WERI-Rb-1 (cell line): ENCODE measurements at regions not wholly inside any gene's neighbourhood (a gene's known extent, or its start where the extent isn't known, plus 50 kb on each side); places are given as distances from the start of the nearest gene placed in this dataset.

ENCODE experiments used
- DNase-seq: peaks from one replicate; pipeline ENCODE4 v3.0.0-alpha.2; 2020
- H3K27ac ChIP-seq: fragments of 250-450 bp; sonication (Bioruptor Pico); 2 replicates; pipeline ENCODE4 v1.5.1; 2020; ENCODE audit warnings: mild to moderate bottlenecking, moderate library complexity
- H3K27me3 ChIP-seq: fragments of 250-450 bp; sonication (Bioruptor Pico); 2 replicates; pipeline ENCODE4 v1.5.1; 2021; ENCODE audit warnings: mild to moderate bottlenecking, low read depth, moderate library complexity; ENCODE audit not compliant: insufficient read depth, severe bottlenecking
- H3K36me3 ChIP-seq: fragments of 250-450 bp; sonication (Bioruptor Pico); 2 replicates; pipeline ENCODE4 v1.5.1; 2020; ENCODE audit warnings: mild to moderate bottlenecking, moderate library complexity
- H3K4me3 ChIP-seq: 2 replicates; pipeline ENCODE4 v1.5.1; 2011; ENCODE audit warnings: low read depth, mild to moderate bottlenecking, control low read depth, low read length
- H3K9me3 ChIP-seq: fragments of 250-450 bp; sonication (Bioruptor Pico); 2 replicates; pipeline ENCODE4 v1.5.1; 2021; ENCODE audit warnings: mild to moderate bottlenecking, moderate library complexity; ENCODE audit not compliant: severe bottlenecking
- TF ChIP-seq, protein P1 (sequence below): IDR thresholded peaks from 2 replicates; pipeline ENCODE4 v1.5.1; 2011; ENCODE audit warnings: low read depth, mild to moderate bottlenecking, control low read depth, inconsistent platforms, low read length

GRCh38 chr2:66696886-66697285, 262.0 kb downstream of the MEIS1 start:
- Histone ChIP-seq H3K27ac (no peak overlapping the region), H3K9me3 (no peaks in the 10 kb centered on the region), H3K36me3 (no peaks in the 10 kb centered on the region), H3K27me3 (peaks cover 6% of the 10 kb centered on the region), H3K4me3 (no peak overlapping the region)
- TF ChIP-seq, protein P1, sequence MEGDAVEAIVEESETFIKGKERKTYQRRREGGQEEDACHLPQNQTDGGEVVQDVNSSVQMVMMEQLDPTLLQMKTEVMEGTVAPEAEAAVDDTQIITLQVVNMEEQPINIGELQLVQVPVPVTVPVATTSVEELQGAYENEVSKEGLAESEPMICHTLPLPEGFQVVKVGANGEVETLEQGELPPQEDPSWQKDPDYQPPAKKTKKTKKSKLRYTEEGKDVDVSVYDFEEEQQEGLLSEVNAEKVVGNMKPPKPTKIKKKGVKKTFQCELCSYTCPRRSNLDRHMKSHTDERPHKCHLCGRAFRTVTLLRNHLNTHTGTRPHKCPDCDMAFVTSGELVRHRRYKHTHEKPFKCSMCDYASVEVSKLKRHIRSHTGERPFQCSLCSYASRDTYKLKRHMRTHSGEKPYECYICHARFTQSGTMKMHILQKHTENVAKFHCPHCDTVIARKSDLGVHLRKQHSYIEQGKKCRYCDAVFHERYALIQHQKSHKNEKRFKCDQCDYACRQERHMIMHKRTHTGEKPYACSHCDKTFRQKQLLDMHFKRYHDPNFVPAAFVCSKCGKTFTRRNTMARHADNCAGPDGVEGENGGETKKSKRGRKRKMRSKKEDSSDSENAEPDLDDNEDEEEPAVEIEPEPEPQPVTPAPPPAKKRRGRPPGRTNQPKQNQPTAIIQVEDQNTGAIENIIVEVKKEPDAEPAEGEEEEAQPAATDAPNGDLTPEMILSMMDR, result no peak
- DNase-seq, result no peak

DNA sequence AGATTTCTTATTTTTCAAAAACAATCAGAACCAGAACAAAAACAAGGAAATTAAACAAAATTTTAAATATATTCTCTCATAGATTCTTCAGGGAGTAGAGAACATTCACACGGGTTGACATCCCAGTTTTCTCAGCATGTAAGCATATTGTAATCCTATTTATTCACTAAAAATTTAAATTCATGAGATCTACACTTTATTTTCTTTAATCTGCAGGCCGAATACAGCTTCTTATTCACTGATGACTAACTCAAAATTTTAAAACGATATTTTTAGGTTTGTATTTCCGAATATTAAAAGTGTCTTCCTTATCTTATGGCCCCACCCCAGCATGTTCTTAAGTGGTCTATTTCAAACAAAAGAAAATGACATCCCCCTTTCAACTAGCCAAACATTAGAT, 262.4 kb downstream of the MEIS1 start:
- TF ChIP-seq, protein P1, result no peak
- peaks cover 6% of the 10 kb centered on the region for H3K27me3 ChIP-seq

DNA sequence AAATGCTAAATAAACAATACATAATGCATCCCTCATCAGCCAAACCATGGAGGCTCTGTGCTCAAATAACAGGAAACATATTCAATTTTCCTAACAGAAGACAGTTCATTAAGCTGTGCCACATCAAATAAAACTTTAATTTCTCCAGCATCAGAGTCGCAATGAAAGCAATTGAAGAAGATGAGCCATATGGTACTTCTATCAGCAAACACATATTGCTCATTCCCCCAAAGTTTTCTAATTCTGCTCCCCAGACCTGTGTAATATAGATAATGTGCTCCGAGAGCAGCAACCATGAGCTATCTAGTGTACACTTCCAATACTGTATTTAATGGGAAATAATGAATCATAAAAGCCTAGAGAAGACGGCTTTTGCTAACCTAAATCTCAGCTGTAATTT, 263.2 kb downstream of the MEIS1 start:
- no peaks in the 10 kb centered on the region for H3K9me3 ChIP-seq
- no peaks in the 10 kb centered on the region for H3K36me3 ChIP-seq
- H3K27ac ChIP-seq, result no peak overlapping the region
- peaks cover 6% of the 10 kb centered on the region for H3K27me3 ChIP-seq
- DNase-seq, result no peak
- TF ChIP-seq, protein P1, result no peak
- no peak overlapping the region for H3K4me3 ChIP-seq

More for the DNA sequence above, 262.4 kb downstream of the MEIS1 start:
- no peak overlapping the region for H3K4me3 ChIP-seq
- no peaks in the 10 kb centered on the region for H3K36me3 ChIP-seq
- no peaks in the 10 kb centered on the region for H3K9me3 ChIP-seq
- DNase-seq, result no peak
- no peak overlapping the region for H3K27ac ChIP-seq

DNA sequence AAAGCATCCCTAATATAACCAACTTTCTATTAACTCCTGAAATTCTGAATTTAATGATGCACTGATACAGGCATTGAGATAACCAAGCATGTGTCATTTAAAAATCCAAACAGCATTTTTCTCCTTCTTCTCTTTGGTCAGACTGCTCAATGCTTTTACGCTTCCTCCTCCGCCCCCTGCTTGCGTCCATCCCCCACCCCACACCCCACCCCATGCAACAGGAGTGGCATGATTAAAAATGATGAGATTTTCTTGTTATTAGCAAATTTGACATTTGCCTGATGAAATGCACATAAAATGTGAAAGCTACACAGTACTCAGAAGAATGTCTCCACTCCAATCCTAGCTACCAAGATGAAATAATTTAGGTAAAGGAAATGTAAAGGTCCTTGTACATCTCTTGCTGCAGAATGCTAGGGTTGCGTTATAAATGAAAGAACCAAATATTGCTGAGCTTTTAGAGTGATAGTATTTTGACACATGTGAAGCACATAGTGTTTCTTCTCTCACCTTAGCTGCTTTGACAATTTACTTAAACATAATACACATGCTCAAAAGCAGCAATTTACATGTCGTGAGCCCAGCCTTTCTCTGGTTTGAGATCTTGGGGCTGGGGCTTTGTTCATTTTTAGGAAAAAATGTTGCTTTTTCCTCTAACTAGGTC, 263.8 kb downstream of the MEIS1 start:
- no peak overlapping the region for H3K27ac ChIP-seq
- DNase-seq, result no peak
- no peaks in the 10 kb centered on the region for H3K9me3 ChIP-seq
- H3K27me3 ChIP-seq, result peaks cover 5% of the 10 kb centered on the region
- TF ChIP-seq, protein P1, result no peak
- H3K4me3 ChIP-seq, result no peak overlapping the region
- no peaks in the 10 kb centered on the region for H3K36me3 ChIP-seq

DNA sequence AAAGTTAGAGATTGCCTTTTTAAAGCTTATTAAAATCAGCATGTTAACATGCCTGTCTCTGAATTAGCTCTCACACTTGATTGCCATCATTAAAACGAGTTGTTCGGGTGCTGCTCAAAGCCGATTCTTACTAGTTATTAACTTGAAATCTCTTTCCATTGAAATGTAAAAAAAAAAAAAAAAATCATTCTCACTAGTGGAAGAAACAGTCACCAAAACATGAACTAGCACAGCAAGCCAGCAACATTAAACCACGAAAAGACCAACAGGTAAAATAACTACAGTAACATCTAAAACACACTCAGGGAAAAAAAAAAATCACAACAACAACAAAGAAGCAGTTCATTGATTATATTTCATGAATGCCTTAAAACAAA, 264.5 kb downstream of the MEIS1 start:
- Histone ChIP-seq H3K27me3 (no peaks in the 10 kb centered on the region), H3K9me3 (no peaks in the 10 kb centered on the region), H3K27ac (no peak overlapping the region), H3K4me3 (no peak overlapping the region), H3K36me3 (no peaks in the 10 kb centered on the region)
- TF ChIP-seq, protein P1, result no peak
- DNase-seq, result no peak
